IPS-18a (cell line): ENCODE measurements at regions not wholly inside any gene's neighbourhood (a gene's known extent, or its start where the extent isn't known, plus 50 kb on each side); places are given as distances from the start of the nearest gene placed in this dataset.

ENCODE experiments used
- H3K27ac ChIP-seq: one replicate; pipeline ENCODE4 v1.5.1; 2013; ENCODE audit warnings: low read length
- H3K27me3 ChIP-seq: one replicate; pipeline ENCODE4 v1.6.1; 2013; ENCODE audit warnings: mild to moderate bottlenecking, low read length; ENCODE audit not compliant: control insufficient read depth, insufficient read depth
- H3K36me3 ChIP-seq: one replicate; pipeline ENCODE4 v1.6.1; 2013; ENCODE audit warnings: low read depth, low read length; ENCODE audit not compliant: control insufficient read depth
- H3K4me1 ChIP-seq: one replicate; pipeline ENCODE4 v1.6.1; 2013; ENCODE audit warnings: low read depth, low read length; ENCODE audit not compliant: control insufficient read depth
- H3K4me3 ChIP-seq: one replicate; pipeline ENCODE4 v1.5.1; 2013; ENCODE audit warnings: low read length
- H3K9ac ChIP-seq: one replicate; pipeline ENCODE4 v1.6.1; 2013; ENCODE audit warnings: mild to moderate bottlenecking, low read length, moderate library complexity
- H3K9me3 ChIP-seq: one replicate; pipeline ENCODE4 v1.6.1; 2013; ENCODE audit warnings: low read depth, low read length; ENCODE audit not compliant: control insufficient read depth

GRCh38 chr14:66421990-66422946 is 63.9 kb upstream of the CCDC196 start:
- H3K9me3 ChIP-seq = no peaks in the 10 kb centered on the region
- no peak overlapping the region for H3K27ac ChIP-seq
- H3K4me1 ChIP-seq = no peaks in the 10 kb centered on the region
- H3K9ac ChIP-seq = no peak overlapping the region
- H3K27me3 ChIP-seq = no peaks in the 10 kb centered on the region
- H3K4me3 ChIP-seq = no peak overlapping the region
- H3K36me3 ChIP-seq = no peaks in the 10 kb centered on the region

- H3K27me3 ChIP-seq = no peaks in the 10 kb centered on the region
Measured at GRCh38 chr14:66425402-66425801, 60.8 kb upstream of the CCDC196 start.

GRCh38 chr14:66426451-66426850 is 59.7 kb upstream of the CCDC196 start:
- Histone ChIP-seq H3K27ac (no peak overlapping the region), H3K9me3 (no peaks in the 10 kb centered on the region), H3K9ac (no peak overlapping the region), H3K27me3 (no peaks in the 10 kb centered on the region), H3K4me1 (no peaks in the 10 kb centered on the region), H3K4me3 (no peak overlapping the region), H3K36me3 (no peaks in the 10 kb centered on the region)

More at GRCh38 chr14:66425402-66425801, 60.8 kb upstream of the CCDC196 start:
- Histone ChIP-seq H3K4me1 (no peaks in the 10 kb centered on the region), H3K9ac (no peak overlapping the region), H3K4me3 (no peak overlapping the region), H3K27ac (no peak overlapping the region), H3K36me3 (no peaks in the 10 kb centered on the region), H3K9me3 (no peaks in the 10 kb centered on the region)

GRCh38 chr14:66432334-66432733 is 53.8 kb upstream of the CCDC196 start:
- Histone ChIP-seq H3K36me3 (no peaks in the 10 kb centered on the region), H3K27me3 (no peaks in the 10 kb centered on the region), H3K27ac (no peak overlapping the region), H3K4me3 (no peak overlapping the region), H3K4me1 (no peaks in the 10 kb centered on the region), H3K9me3 (no peaks in the 10 kb centered on the region), H3K9ac (no peak overlapping the region)

- H3K36me3 ChIP-seq = no peaks in the 10 kb centered on the region
- H3K27ac ChIP-seq = no peak overlapping the region
- H3K9ac ChIP-seq = no peak overlapping the region
- H3K9me3 ChIP-seq = peaks cover 11% of the 10 kb centered on the region
- no peak overlapping the region for H3K4me3 ChIP-seq
- no peaks in the 10 kb centered on the region for H3K4me1 ChIP-seq
- H3K27me3 ChIP-seq = no peaks in the 10 kb centered on the region
Measured at GRCh38 chr14:66434464-66434863, 51.7 kb upstream of the CCDC196 start.

GRCh38 chr14:66435683-66436082 is 50.5 kb upstream of the CCDC196 start:
- Histone ChIP-seq H3K36me3 (no peaks in the 10 kb centered on the region), H3K9ac (no peak overlapping the region), H3K27ac (no peak overlapping the region), H3K4me3 (no peak overlapping the region), H3K9me3 (peaks cover 11% of the 10 kb centered on the region), H3K4me1 (no peaks in the 10 kb centered on the region), H3K27me3 (no peaks in the 10 kb centered on the region)
